GM06990 (cell line): ENCODE measurements at regions not wholly inside any gene's neighbourhood (a gene's known extent, or its start where the extent isn't known, plus 50 kb on each side); places are given as distances from the start of the nearest gene placed in this dataset.
A peak's percentile ranks its signal among the peaks of the same experiment; 100 is the strongest.

Experiments used
- DNase-seq: peaks from one replicate; pipeline ENCODE4 v3.0.0-alpha.2; 2011; ENCODE audit not compliant: insufficient read length; ENCODE audit errors: extremely low read depth
- H3K27me3 ChIP-seq: replicated peaks from 2 replicates; pipeline ENCODE4 v1.6.0; 2011; ENCODE audit warnings: low read length; ENCODE audit not compliant: control insufficient read depth, insufficient read depth
- H3K36me3 ChIP-seq: 2 replicates; pipeline ENCODE4 v1.5.1; 2011; ENCODE audit warnings: low read length; ENCODE audit not compliant: control insufficient read depth, insufficient read depth
- H3K4me3 ChIP-seq: replicated peaks from 2 replicates; pipeline ENCODE4 v1.5.1; 2011; ENCODE audit warnings: low read depth, mild to moderate bottlenecking, control low read depth, low read length
- CTCF ChIP-seq: IDR thresholded peaks from 2 replicates; pipeline ENCODE4 v1.5.1; 2011; ENCODE audit warnings: low read length, control low read depth, mild to moderate bottlenecking, inconsistent platforms; ENCODE audit not compliant: insufficient read depth, poor library complexity, severe bottlenecking

GRCh38 chr3:148101061-148101460 is 596.6 kb upstream of the AGTR1 start:
- no peak for TF ChIP-seq CTCF
- Histone ChIP-seq H3K27me3 (no peaks in the 10 kb centered on the region), H3K36me3 (no peaks in the 10 kb centered on the region), H3K4me3 (no peak overlapping the region)
- no peak for DNase-seq

GRCh38 chr3:148102156-148102555 is 595.5 kb upstream of the AGTR1 start:
- Histone ChIP-seq H3K36me3 (no peaks in the 10 kb centered on the region), H3K27me3 (no peaks in the 10 kb centered on the region), H3K4me3 (no peak overlapping the region)
- no peak for TF ChIP-seq CTCF
- DNase-seq: no peak

GRCh38 chr3:148106062-148106461 is 591.6 kb upstream of the AGTR1 start:
- no peaks in the 10 kb centered on the region for H3K27me3 ChIP-seq
- no peaks in the 10 kb centered on the region for H3K36me3 ChIP-seq
- H3K4me3 ChIP-seq: no peak overlapping the region
- DNase-seq: no peak
- no peak for TF ChIP-seq CTCF

- Histone ChIP-seq H3K36me3 (no peaks in the 10 kb centered on the region), H3K27me3 (no peaks in the 10 kb centered on the region), H3K4me3 (no peak overlapping the region)
- no peak for TF ChIP-seq CTCF
- no peak for DNase-seq
Observed at GRCh38 chr3:148126956-148127355, 570.7 kb upstream of the AGTR1 start.

- peak; percentile 23 for TF ChIP-seq CTCF
- H3K27me3 ChIP-seq: no peaks in the 10 kb centered on the region
- H3K36me3 ChIP-seq: no peaks in the 10 kb centered on the region
- H3K4me3 ChIP-seq: no peak overlapping the region
- no peak for DNase-seq
Observed at GRCh38 chr3:148128136-148128535, 569.6 kb upstream of the AGTR1 start.

- no peak for DNase-seq
- TF ChIP-seq CTCF: no peak
- H3K4me3 ChIP-seq: no peak overlapping the region
- H3K27me3 ChIP-seq: no peaks in the 10 kb centered on the region
- H3K36me3 ChIP-seq: no peaks in the 10 kb centered on the region
Observed at GRCh38 chr3:148131990-148132638, 565.6 kb upstream of the AGTR1 start.
